ENCODE measurements at regions not wholly inside any gene's neighbourhood (a gene's known extent, or its start where the extent isn't known, plus 50 kb on each side); places are given as distances from the start of the nearest gene placed in this dataset.

GRCh38 chr21:38196036-38196435 lies 60.8 kb upstream of the KCNJ15 start:
- H3K4me1 Mint-ChIP-seq (ENCODE audit: low read depth), result no peaks in the 10 kb centered on the region
- H3K27me3 Mint-ChIP-seq (ENCODE audit: low read depth), result peaks cover 9% of the 10 kb centered on the region
- no peak overlapping the region for H3K4me3 Mint-ChIP-seq
- H3K36me3 Mint-ChIP-seq (ENCODE audit: insufficient read depth), result no peaks in the 10 kb centered on the region
- H3K9me3 Mint-ChIP-seq, result no peaks in the 10 kb centered on the region
- ATAC-seq (no peak), DNase-seq (no peak)

GRCh38 chr21:38202811-38203210 lies 54.0 kb upstream of the KCNJ15 start:
- H3K4me3 Mint-ChIP-seq, result no peak overlapping the region
- H3K4me1 Mint-ChIP-seq (ENCODE audit: low read depth), result no peaks in the 10 kb centered on the region

GRCh38 chr21:38203229-38203628 lies 53.6 kb upstream of the KCNJ15 start:
- peaks cover under 1% of the 10 kb centered on the region for H3K4me1 Mint-ChIP-seq (ENCODE audit: low read depth)
- ATAC-seq, result no peak
- H3K27me3 Mint-ChIP-seq (ENCODE audit: low read depth), result peaks cover 24% of the 10 kb centered on the region
- H3K9me3 Mint-ChIP-seq, result no peaks in the 10 kb centered on the region
- DNase-seq, result no peak
- H3K4me3 Mint-ChIP-seq, result no peak overlapping the region
- no peaks in the 10 kb centered on the region for H3K36me3 Mint-ChIP-seq (ENCODE audit: insufficient read depth)

More at GRCh38 chr21:38202811-38203210, 54.0 kb upstream of the KCNJ15 start:
- peaks cover 19% of the 10 kb centered on the region for H3K27me3 Mint-ChIP-seq (ENCODE audit: low read depth)
- ATAC-seq (no peak), DNase-seq (no peak)
- no peaks in the 10 kb centered on the region for H3K9me3 Mint-ChIP-seq
- no peaks in the 10 kb centered on the region for H3K36me3 Mint-ChIP-seq (ENCODE audit: insufficient read depth)

GRCh38 chr21:38205940-38206339 lies 50.9 kb upstream of the KCNJ15 start:
- DNase-seq (no peak), ATAC-seq (no peak)
- Mint-ChIP-seq H3K27me3 (ENCODE audit: low read depth) (peaks cover 29% of the 10 kb centered on the region), H3K4me3 (no peak overlapping the region), H3K4me1 (ENCODE audit: low read depth) (peaks cover 1% of the 10 kb centered on the region), H3K9me3 (no peaks in the 10 kb centered on the region), H3K36me3 (ENCODE audit: insufficient read depth) (no peaks in the 10 kb centered on the region)

- Mint-ChIP-seq H3K4me3 (no peak overlapping the region), H3K27me3 (ENCODE audit: low read depth) (peaks cover 33% of the 10 kb centered on the region), H3K36me3 (ENCODE audit: insufficient read depth) (no peaks in the 10 kb centered on the region), H3K9me3 (no peaks in the 10 kb centered on the region), H3K4me1 (ENCODE audit: low read depth) (peaks cover 1% of the 10 kb centered on the region)
- no peak for ATAC-seq
- DNase-seq, result no peak
Observed at GRCh38 chr21:38206646-38207045, 50.1 kb upstream of the KCNJ15 start.

All from activated T-cell treated with anti-CD3 and anti-CD28 coated beads, Interleukin-2, amount 50 U/mL, for 4 hours (primary cell).